ENCODE measurements at regions not wholly inside any gene's neighbourhood (a gene's known extent, or its start where the extent isn't known, plus 50 kb on each side); places are given as distances from the start of the nearest gene placed in this dataset.

GRCh38 chr6:103367212-103367611 lies 1492.5 kb downstream of the HACE1 start:
- TF ChIP-seq, protein P1, sequence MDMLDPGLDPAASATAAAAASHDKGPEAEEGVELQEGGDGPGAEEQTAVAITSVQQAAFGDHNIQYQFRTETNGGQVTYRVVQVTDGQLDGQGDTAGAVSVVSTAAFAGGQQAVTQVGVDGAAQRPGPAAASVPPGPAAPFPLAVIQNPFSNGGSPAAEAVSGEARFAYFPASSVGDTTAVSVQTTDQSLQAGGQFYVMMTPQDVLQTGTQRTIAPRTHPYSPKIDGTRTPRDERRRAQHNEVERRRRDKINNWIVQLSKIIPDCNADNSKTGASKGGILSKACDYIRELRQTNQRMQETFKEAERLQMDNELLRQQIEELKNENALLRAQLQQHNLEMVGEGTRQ (CRISPR knock-in tag; IDR thresholded peaks at IDR 0.05): no peak
- TF ChIP-seq CCAR2 (IDR thresholded peaks at IDR 0.05; ENCODE audit: low read depth, low read length) (no peak), YY1 (IDR thresholded peaks at IDR 0.05; ENCODE audit: borderline replicate concordance in 1 of 3, control insufficient read depth in 1 of 3, extremely low read depth in 1 of 3, insufficient read depth in 3 of 3, insufficient read length in 1 of 3, insufficient replicate concordance in 2 of 3, low read depth in 1 of 3, low read length in 2 of 3) (no peak), GABPB1 (CRISPR knock-in tag; IDR thresholded peaks at IDR 0.05) (no peak), ZNF140 (CRISPR knock-in tag; IDR thresholded peaks at IDR 0.05) (no peak), ZNF780A (CRISPR knock-in tag; IDR thresholded peaks at IDR 0.05) (no peak), TEAD4 (IDR thresholded peaks at IDR 0.05; ENCODE audit: low read length) (no peak), TEAD4 (CRISPR knock-in tag; IDR thresholded peaks at IDR 0.05; ENCODE audit: borderline replicate concordance) (no peak), PHF8 (IDR thresholded peaks at IDR 0.05; ENCODE audit: borderline replicate concordance, low read length) (no peak)
- TF ChIP-seq, protein P2, sequence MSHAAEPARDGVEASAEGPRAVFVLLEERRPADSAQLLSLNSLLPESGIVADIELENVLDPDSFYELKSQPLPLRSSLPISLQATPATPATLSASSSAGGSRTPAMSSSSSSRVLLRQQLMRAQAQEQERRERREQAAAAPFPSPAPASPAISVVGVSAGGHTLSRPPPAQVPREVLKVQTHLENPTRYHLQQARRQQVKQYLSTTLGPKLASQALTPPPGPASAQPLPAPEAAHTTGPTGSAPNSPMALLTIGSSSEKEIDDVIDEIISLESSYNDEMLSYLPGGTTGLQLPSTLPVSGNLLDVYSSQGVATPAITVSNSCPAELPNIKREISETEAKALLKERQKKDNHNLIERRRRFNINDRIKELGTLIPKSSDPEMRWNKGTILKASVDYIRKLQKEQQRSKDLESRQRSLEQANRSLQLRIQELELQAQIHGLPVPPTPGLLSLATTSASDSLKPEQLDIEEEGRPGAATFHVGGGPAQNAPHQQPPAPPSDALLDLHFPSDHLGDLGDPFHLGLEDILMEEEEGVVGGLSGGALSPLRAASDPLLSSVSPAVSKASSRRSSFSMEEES (CRISPR knock-in tag; IDR thresholded peaks at IDR 0.05): no peak
